ENCODE measurements at regions not wholly inside any gene's neighbourhood (a gene's known extent, or its start where the extent isn't known, plus 50 kb on each side); places are given as distances from the start of the nearest gene placed in this dataset.

GRCh38 chr11:134580610-134580975 is 168.6 kb upstream of the B3GAT1 start:
- TF ChIP-seq POLR2A (IDR thresholded peaks at IDR 0.05) (no peak), CTCF (IDR thresholded peaks at IDR 0.05 in 4 of 5, conservative IDR thresholded peaks at IDR 0.05 in 1 of 5) (no peak)
